H1 (cell line): ENCODE measurements at regions not wholly inside any gene's neighbourhood (a gene's known extent, or its start where the extent isn't known, plus 50 kb on each side); places are given as distances from the start of the nearest gene placed in this dataset.

Experiments
- CTCF ChIA-PET: fragments of 300-600 bp; sonication (Branson Sonifier 250); formaldehyde crosslinking; loops from one replicate; lab custom pipeline; 2021; ENCODE audit not compliant: partially characterized antibody; lab: Charles Lee
- POLR2A ChIA-PET: fragments of 300-600 bp; sonication (Branson Sonifier 250); formaldehyde crosslinking; loops from one replicate; lab custom pipeline; 2021; ENCODE audit warnings: inconsistent platforms; ENCODE audit not compliant: partially characterized antibody; lab: Charles Lee
- DNase-seq, 2 experiments: peaks; one replicate each; pipeline versions ENCODE4 v3.0.0 to v3.0.0-alpha.2; 2010 to 2022; ENCODE audit warnings: low spot score in 2 of 2, low read depth in 1 of 2, mixed read lengths in 1 of 2
- FAIRE-seq: peaks from 2 replicates; lab custom pipeline; 2011; peaks lifted over from hg19 to GRCh38; lab: Jason Lieb, UNC
- H2AFZ ChIP-seq: 2 replicates; pipeline ENCODE4 v1.8.1; 2012; ENCODE audit warnings: low read length, inconsistent platforms
- H2AK5ac ChIP-seq: 2 replicates; pipeline ENCODE4 v1.6.1; 2013; ENCODE audit warnings: low read depth, low read length
- H2BK120ac ChIP-seq: replicated peaks from 2 replicates; pipeline ENCODE3; 2013; ENCODE audit warnings: low read depth, low read length, inconsistent platforms
- H2BK12ac ChIP-seq: 2 replicates; pipeline ENCODE4 v1.6.1; 2013; ENCODE audit warnings: low read depth, low read length
- H2BK15ac ChIP-seq: 2 replicates; pipeline ENCODE4 v1.6.1; 2013; ENCODE audit warnings: low read length
- H2BK20ac ChIP-seq: 2 replicates; pipeline ENCODE4 v1.6.1; 2013; ENCODE audit warnings: low read length
- H2BK5ac ChIP-seq: 2 replicates; pipeline ENCODE4 v1.6.1; 2013; ENCODE audit warnings: low read depth, low read length
- H3K14ac ChIP-seq: 2 replicates; pipeline ENCODE4 v1.6.1; 2013; ENCODE audit warnings: inconsistent platforms; ENCODE audit not compliant: insufficient read length
- H3K18ac ChIP-seq: 2 replicates; pipeline ENCODE4 v1.6.1; 2013; ENCODE audit warnings: low read length; ENCODE audit errors: extremely low read depth
- H3K23ac ChIP-seq: 2 replicates; pipeline ENCODE4 v1.6.1; 2013; ENCODE audit warnings: inconsistent platforms; ENCODE audit not compliant: insufficient read length
- H3K23me2 ChIP-seq: 2 replicates; pipeline ENCODE4 v1.6.1; 2013; ENCODE audit warnings: low read depth, low read length
- H3K27ac ChIP-seq: 2 replicates; pipeline ENCODE4 v1.6.1; 2011; ENCODE audit warnings: low read depth, low read length, inconsistent platforms
- H3K27me3 ChIP-seq, 4 experiments: replicated peaks in 1 of 4; 1 replicate in 1 of 4; 2 replicates in 3 of 4; pipeline versions ENCODE4 v1.6.1 to v1.8.1; 2011 to 2013; ENCODE audit warnings: low read length in 3 of 4, mild to moderate bottlenecking in 3 of 4, inconsistent platforms in 2 of 4, mixed read lengths in 2 of 4, moderate library complexity in 1 of 4; ENCODE audit not compliant: control insufficient read depth in 3 of 4, insufficient read depth in 3 of 4; ENCODE audit errors: extremely low read depth in 1 of 4
- H3K36me3 ChIP-seq, 4 experiments: 2 replicates each; pipeline versions ENCODE4 v1.6.1 to v1.8.1; 2011 to 2013; ENCODE audit warnings: mild to moderate bottlenecking in 4 of 4, low read length in 3 of 4, moderate library complexity in 2 of 4, control low read depth in 1 of 4, inconsistent platforms in 1 of 4; ENCODE audit not compliant: insufficient read depth in 4 of 4, control insufficient read depth in 2 of 4
- H3K4ac ChIP-seq: replicated peaks from 2 replicates; pipeline ENCODE3; 2013; ENCODE audit warnings: low read length, low read depth, mixed read lengths, inconsistent platforms; ENCODE audit not compliant: insufficient read length
- H3K4me1 ChIP-seq, 4 experiments: replicated peaks in 1 of 4; 1 replicate in 1 of 4; 2 replicates in 3 of 4; pipeline versions ENCODE4 v1.6.1 to v1.8.1; 2011 to 2013; ENCODE audit warnings: low read length in 3 of 4, inconsistent platforms in 2 of 4, mixed read lengths in 1 of 4; ENCODE audit not compliant: insufficient read depth in 4 of 4, control insufficient read depth in 3 of 4
- H3K4me2 ChIP-seq, 2 experiments: 2 replicates each; pipeline versions ENCODE4 v1.6.1 to v1.8.1; 2011 to 2013; ENCODE audit warnings: low read depth in 2 of 2, low read length in 2 of 2, control low read depth in 1 of 2, inconsistent platforms in 1 of 2, mild to moderate bottlenecking in 1 of 2; ENCODE audit not compliant: insufficient read depth in 1 of 2
- H3K4me3 ChIP-seq, 4 experiments: fragments of 200-600, 300-600 bp in 1 of 4; sonication (generic), shearing (Covaris generic), sonication (Bioruptor Twin) in 1 of 4; 2 replicates each; pipeline versions ENCODE4 v1.5.1 to v1.8.1; 2011 to 2016; ENCODE audit warnings: low read length in 4 of 4, low read depth in 3 of 4, control low read depth in 2 of 4, inconsistent platforms in 2 of 4, mild to moderate bottlenecking in 2 of 4, mixed read lengths in 1 of 4, moderate library complexity in 1 of 4; ENCODE audit not compliant: insufficient read depth in 2 of 4; ENCODE audit errors: extremely low read depth in 1 of 4
- H3K56ac ChIP-seq: replicated peaks from 2 replicates; pipeline ENCODE3; 2013; ENCODE audit warnings: low read depth, mild to moderate bottlenecking, mixed read lengths, low read length, inconsistent platforms; ENCODE audit not compliant: insufficient read length
- H3K79me1 ChIP-seq: 2 replicates; pipeline ENCODE4 v1.6.1; 2013; ENCODE audit warnings: low read depth, low read length, control low read depth
- H3K79me2 ChIP-seq, 2 experiments: 2 replicates each; pipeline versions ENCODE4 v1.6.1 to v1.8.1; 2012 to 2013; ENCODE audit warnings: low read length in 2 of 2, mild to moderate bottlenecking in 2 of 2, inconsistent platforms in 1 of 2; ENCODE audit not compliant: insufficient read depth in 2 of 2, control insufficient read depth in 1 of 2
- H3K9ac ChIP-seq, 4 experiments: replicated peaks in 1 of 4; 1 replicate in 1 of 4; 2 replicates in 3 of 4; pipeline versions ENCODE4 v1.6.1 to v1.8.1; 2011 to 2013; ENCODE audit warnings: low read depth in 3 of 4, low read length in 3 of 4, control low read depth in 2 of 4, mild to moderate bottlenecking in 2 of 4, moderate library complexity in 2 of 4, inconsistent platforms in 1 of 4; ENCODE audit errors: extremely low read depth in 1 of 4
- H3K9me3 ChIP-seq, 2 experiments: 2 replicates each; pipeline versions ENCODE4 v1.6.1 to v1.8.1; 2012 to 2013; ENCODE audit warnings: mild to moderate bottlenecking in 2 of 2, moderate library complexity in 2 of 2, control low read depth in 1 of 2, inconsistent platforms in 1 of 2, low read depth in 1 of 2, low read length in 1 of 2, mixed read lengths in 1 of 2; ENCODE audit not compliant: insufficient read depth in 2 of 2
- H4K20me1 ChIP-seq, 2 experiments: replicated peaks in 1 of 2; 2 replicates each; pipeline versions ENCODE3 to v1.8.1; 2011 to 2013; ENCODE audit warnings: inconsistent platforms in 2 of 2, low read length in 2 of 2, mild to moderate bottlenecking in 1 of 2; ENCODE audit not compliant: insufficient read depth in 2 of 2, control insufficient read depth in 1 of 2
- H4K5ac ChIP-seq: 2 replicates; pipeline ENCODE4 v1.6.1; 2013; ENCODE audit warnings: low read length, low read depth, mixed read lengths, inconsistent platforms; ENCODE audit not compliant: insufficient read length
- H4K8ac ChIP-seq: 2 replicates; pipeline ENCODE4 v1.8.0; 2013; ENCODE audit warnings: mild to moderate bottlenecking, moderate library complexity, low read length, inconsistent platforms; ENCODE audit not compliant: insufficient read depth; ENCODE audit errors: extremely low read depth
- H4K91ac ChIP-seq: replicated peaks from 2 replicates; pipeline ENCODE3; 2013; ENCODE audit warnings: low read length, mixed read lengths, inconsistent platforms; ENCODE audit not compliant: insufficient read length
- ATF3 ChIP-seq: IDR thresholded peaks from 2 replicates; pipeline ENCODE4 v1.6.1; 2011; ENCODE audit warnings: low read depth, mild to moderate bottlenecking, low read length; ENCODE audit not compliant: insufficient read depth
- CTBP2 ChIP-seq: IDR thresholded peaks from 2 replicates; pipeline ENCODE4 v1.7.0; 2011; ENCODE audit warnings: borderline replicate concordance, mild to moderate bottlenecking, moderate library complexity, mixed read lengths, low read length; ENCODE audit not compliant: insufficient read depth, insufficient read length
- FOSL1 ChIP-seq: IDR thresholded peaks from 2 replicates; pipeline ENCODE4 v1.6.1; 2011; ENCODE audit warnings: mild to moderate bottlenecking, low read depth, low read length, moderate library complexity; ENCODE audit not compliant: insufficient read depth
- GTF2F1 ChIP-seq: IDR thresholded peaks from 2 replicates; pipeline ENCODE4 v1.6.1; 2012; ENCODE audit warnings: low read depth, low read length, improper control_type of control experiment, borderline replicate concordance
- JUN ChIP-seq: IDR thresholded peaks from 2 replicates; pipeline ENCODE4 v1.6.1; 2011; ENCODE audit warnings: low read depth, mild to moderate bottlenecking, improper control_type of control experiment, low read length
- MAFK ChIP-seq: IDR thresholded peaks from 2 replicates; pipeline ENCODE4 v1.6.1; 2012; ENCODE audit warnings: low read depth, mild to moderate bottlenecking, improper control_type of control experiment, low read length
- PHF8 ChIP-seq: fragments of 200-600 bp; sonication (generic); conservative IDR thresholded peaks from 2 replicates; pipeline ENCODE4 v1.7.1; 2012; ENCODE audit warnings: low read depth, mild to moderate bottlenecking, inconsistent platforms, low read length, moderate library complexity
- SIX5 ChIP-seq: IDR thresholded peaks from 2 replicates; pipeline ENCODE4 v1.6.1; 2011; ENCODE audit warnings: mild to moderate bottlenecking, low read depth, low read length
- TCF12 ChIP-seq: IDR thresholded peaks from 2 replicates; pipeline ENCODE4 v1.6.1; 2011; ENCODE audit warnings: low read depth, mild to moderate bottlenecking, low read length
- ZNF274 ChIP-seq: IDR thresholded peaks from 2 replicates; pipeline ENCODE4 v1.7.0; 2012; ENCODE audit warnings: low read length, borderline replicate concordance; ENCODE audit errors: extremely low read depth
- WGBS, 2 experiments: shearing (Covaris generic) in 1 of 2; methylation state at CpG; one replicate each; pipeline versions ENCODE4 v1.1.6 to v1.1.7; 2013 to 2015; ENCODE audit warnings: low lambda C conversion rate in 2 of 2, mixed read lengths in 2 of 2, inconsistent platforms in 1 of 2, low coverage in 1 of 2, missing lambda C conversion rate in 1 of 2; ENCODE audit not compliant: insufficient replicate concordance in 2 of 2, insufficient coverage in 1 of 2, insufficient read length in 1 of 2; ENCODE audit errors: extremely low coverage in 1 of 2, missing lambda C conversion rate in 1 of 2; 5-methylcytosine and 5-hydroxymethylcytosine counted together
- TF ChIP-seq, protein P1 (sequence below), 3 experiments: IDR thresholded peaks; 1 replicate in 2 of 3; 2 replicates in 1 of 3; pipeline versions ENCODE4 v1.5.1 to v1.6.1; 2011; ENCODE audit warnings: low read length in 3 of 3, mild to moderate bottlenecking in 3 of 3, inconsistent platforms in 2 of 3, low read depth in 1 of 3, moderate library complexity in 1 of 3; ENCODE audit not compliant: insufficient read depth in 1 of 3; ENCODE audit errors: control extremely low read depth in 1 of 3

DNA sequence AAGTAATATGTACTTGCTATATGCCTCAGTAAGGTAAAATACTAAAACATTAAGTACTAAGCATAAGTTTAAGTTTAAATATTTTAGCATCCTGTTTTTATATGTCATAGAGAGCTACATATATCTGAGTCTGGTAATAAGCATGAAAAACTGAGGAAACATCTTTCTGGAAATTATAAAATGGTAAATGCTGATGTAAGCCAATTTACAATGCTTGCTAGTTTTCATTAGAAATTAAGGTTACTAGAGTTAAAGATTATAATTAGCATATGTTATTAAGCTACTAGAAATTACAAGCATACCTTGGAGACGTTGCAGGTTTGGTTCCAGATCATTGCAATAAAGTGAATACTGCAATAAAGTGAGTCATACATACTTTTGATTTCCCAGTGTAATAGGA, 477.0 kb upstream of the LRRC7 start:
- H3K14ac ChIP-seq, result no peak overlapping the region
- H2BK120ac ChIP-seq, result no peak overlapping the region
- no peak overlapping the region for H3K18ac ChIP-seq
- H3K23ac ChIP-seq, result no peak overlapping the region
- no peaks in the 10 kb centered on the region for H3K27me3 ChIP-seq
- no peaks in the 10 kb centered on the region; a peak in 1 of 4 replicates for H3K9me3 ChIP-seq
- no peaks in the 10 kb centered on the region for H4K20me1 ChIP-seq
- H3K4me3 ChIP-seq, result no peak overlapping the region
- FAIRE-seq, result no peak
- no peak overlapping the region for H3K4me2 ChIP-seq
- no peak overlapping the region for H2BK15ac ChIP-seq
- no peak overlapping the region for H2BK12ac ChIP-seq
- no peak for DNase-seq
- no peak overlapping the region for H2AK5ac ChIP-seq
- no peak overlapping the region for H2AFZ ChIP-seq
- no peak overlapping the region for H3K9ac ChIP-seq
- H3K23me2 ChIP-seq, result no peaks in the 10 kb centered on the region
- no peak overlapping the region for H2BK20ac ChIP-seq
- H4K91ac ChIP-seq, result no peak overlapping the region
- H4K8ac ChIP-seq, result no peak overlapping the region
- H3K4ac ChIP-seq, result no peak overlapping the region
- peaks cover 0 to 5% (median 2%) of the 10 kb centered on the region in 4 experiments; a peak in 2 of 7 replicates for H3K4me1 ChIP-seq
- no peak overlapping the region for H4K5ac ChIP-seq
- no peak overlapping the region for H3K27ac ChIP-seq
- ChIA-PET CTCF (no interaction called here), POLR2A (no interaction called here)
- H3K36me3 ChIP-seq, result no peaks in the 10 kb centered on the region
- 78% methylated on average over 1 of the region's 1 CpG; no CpG with 5 or more reads in 1 of the 2 experiments for WGBS, 2 experiments
- no peaks in the 10 kb centered on the region for H3K79me2 ChIP-seq
- H2BK5ac ChIP-seq, result no peak overlapping the region
- no peaks in the 10 kb centered on the region for H3K79me1 ChIP-seq
- H3K56ac ChIP-seq, result no peak overlapping the region
- TF ChIP-seq ATF3 (no peak), GTF2F1 (no peak), PHF8 (no peak), CTBP2 (no peak), ZNF274 (no peak), FOSL1 (no peak), SIX5 (no peak), JUN (no peak), TCF12 (no peak), MAFK (no peak)
- TF ChIP-seq, protein P1, sequence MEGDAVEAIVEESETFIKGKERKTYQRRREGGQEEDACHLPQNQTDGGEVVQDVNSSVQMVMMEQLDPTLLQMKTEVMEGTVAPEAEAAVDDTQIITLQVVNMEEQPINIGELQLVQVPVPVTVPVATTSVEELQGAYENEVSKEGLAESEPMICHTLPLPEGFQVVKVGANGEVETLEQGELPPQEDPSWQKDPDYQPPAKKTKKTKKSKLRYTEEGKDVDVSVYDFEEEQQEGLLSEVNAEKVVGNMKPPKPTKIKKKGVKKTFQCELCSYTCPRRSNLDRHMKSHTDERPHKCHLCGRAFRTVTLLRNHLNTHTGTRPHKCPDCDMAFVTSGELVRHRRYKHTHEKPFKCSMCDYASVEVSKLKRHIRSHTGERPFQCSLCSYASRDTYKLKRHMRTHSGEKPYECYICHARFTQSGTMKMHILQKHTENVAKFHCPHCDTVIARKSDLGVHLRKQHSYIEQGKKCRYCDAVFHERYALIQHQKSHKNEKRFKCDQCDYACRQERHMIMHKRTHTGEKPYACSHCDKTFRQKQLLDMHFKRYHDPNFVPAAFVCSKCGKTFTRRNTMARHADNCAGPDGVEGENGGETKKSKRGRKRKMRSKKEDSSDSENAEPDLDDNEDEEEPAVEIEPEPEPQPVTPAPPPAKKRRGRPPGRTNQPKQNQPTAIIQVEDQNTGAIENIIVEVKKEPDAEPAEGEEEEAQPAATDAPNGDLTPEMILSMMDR (IDR thresholded peaks at IDR 0.05; ENCODE audit: control extremely low read depth in 1 of 3, insufficient read depth in 1 of 3, low read depth in 1 of 3, low read length in 3 of 3), result no peak
